T-helper 1 cell treated with Interleukin-12 subunit alpha and Interleukin-12 subunit beta and Interleukin-4 antibody, amounts not matched to agents 30 ng/mL and 1 ng/mL, for 36 hours (primary cell): ENCODE measurements at regions not wholly inside any gene's neighbourhood (a gene's known extent, or its start where the extent isn't known, plus 50 kb on each side); places are given as distances from the start of the nearest gene placed in this dataset.

Experiments
- intact Hi-C: fragments of 100-400 bp; cut with micrococcal nuclease; formaldehyde crosslinking; loops from one replicate; pipeline ENCODE4 v1.15.1; 2024

GRCh38 chr1:103854279-103854678 is 104.6 kb downstream of the AMY1C start:
- intact Hi-C loops, result no loop called here

DNA sequence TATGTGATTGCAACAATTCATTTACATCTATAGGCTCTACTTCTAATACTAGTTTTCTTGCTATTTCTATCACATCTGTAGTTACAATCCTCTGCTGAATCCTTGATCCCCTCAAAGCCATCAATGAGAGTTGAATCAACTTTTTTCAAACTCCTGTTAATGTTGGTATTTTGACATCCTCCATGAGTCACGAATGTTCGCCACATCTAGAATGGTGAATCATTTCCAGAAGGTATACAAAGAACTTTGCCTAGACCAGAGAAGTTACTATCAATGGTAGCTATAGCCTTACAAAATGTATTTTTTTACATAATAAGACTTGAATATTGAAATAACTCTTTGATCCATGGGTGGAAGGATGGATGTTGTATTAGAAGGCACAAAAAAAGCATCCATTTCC is 110.0 kb downstream of the AMY1C start:
- intact Hi-C loops, result no loop called here

DNA sequence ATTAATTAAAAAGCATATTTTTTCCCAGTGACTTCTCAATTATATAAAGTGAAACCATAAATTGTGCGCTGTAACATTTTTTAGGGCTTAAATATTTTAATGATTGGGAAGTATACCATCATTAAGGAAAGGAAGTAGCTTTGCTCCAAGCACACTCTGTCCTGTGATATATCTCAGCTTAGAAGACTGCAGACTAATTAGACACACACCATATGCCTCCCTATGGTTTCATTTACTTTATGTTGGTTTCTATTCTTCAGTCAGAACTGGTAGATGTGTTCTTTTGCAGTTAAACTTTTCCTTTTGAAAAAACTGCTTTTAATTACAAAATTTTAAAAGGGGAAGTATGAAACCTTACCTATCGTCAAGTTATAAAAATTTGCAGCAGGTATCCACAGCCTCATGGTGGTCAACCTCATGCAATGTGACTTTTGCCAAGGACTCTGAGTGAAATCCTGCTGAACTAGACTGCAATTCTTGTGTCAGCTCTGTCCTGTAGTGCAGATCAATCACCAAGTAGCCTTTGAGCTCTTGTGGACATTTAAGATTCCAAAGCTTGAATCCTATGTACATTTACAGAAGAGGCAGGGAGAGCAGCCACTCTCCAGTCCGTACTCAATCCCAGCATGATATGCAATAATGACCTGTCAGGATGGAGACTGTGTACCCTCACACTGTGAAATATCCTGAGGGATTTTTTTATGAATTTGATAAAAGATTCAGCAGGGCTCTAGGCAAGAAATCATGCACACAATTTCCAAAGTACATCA is 149.1 kb downstream of the AMY1C start:
- intact Hi-C loops, result no loop called here

- intact Hi-C loops, result no loop called here
Measured at GRCh38 chr1:103900005-103900404, 150.3 kb downstream of the AMY1C start.

DNA sequence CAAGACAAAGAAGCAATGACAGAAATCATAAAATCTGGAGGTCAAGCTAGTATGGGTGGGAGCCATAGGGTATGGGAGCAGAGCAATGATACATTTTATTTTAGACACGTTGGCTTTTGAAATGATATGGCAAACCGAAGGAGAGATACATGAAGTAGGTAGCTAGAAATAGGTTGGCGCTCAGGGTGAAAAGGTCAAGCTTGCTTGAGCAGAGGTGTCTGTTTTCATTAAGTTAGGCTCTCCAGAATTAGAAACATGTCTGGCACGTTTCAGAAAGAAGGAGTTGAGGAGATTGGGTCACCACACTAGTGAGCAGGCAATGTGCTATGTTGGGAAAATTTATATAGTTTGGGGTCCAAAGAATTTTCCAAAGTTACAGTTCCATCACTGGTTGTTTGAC is 151.4 kb downstream of the AMY1C start:
- intact Hi-C loops, result no loop called here

DNA sequence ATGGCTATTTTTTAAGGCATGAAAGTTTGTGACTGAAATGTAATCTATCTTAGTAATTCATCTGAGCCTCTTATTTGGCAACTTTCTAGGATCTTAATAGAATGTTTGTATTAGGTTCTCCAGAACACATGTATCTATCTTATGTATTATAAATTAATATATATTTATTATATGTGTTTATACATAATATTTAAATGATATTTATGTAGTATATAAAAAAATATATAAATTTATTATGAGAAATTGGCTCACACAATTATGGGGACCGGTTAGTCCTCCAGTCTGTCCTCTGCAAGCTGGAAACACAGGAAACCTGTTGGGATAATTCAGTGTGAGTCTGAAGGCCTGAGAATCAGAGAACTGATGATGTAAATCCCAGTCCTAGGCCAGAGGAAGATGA is 155.7 kb downstream of the AMY1C start:
- intact Hi-C loops, result no loop called here

DNA sequence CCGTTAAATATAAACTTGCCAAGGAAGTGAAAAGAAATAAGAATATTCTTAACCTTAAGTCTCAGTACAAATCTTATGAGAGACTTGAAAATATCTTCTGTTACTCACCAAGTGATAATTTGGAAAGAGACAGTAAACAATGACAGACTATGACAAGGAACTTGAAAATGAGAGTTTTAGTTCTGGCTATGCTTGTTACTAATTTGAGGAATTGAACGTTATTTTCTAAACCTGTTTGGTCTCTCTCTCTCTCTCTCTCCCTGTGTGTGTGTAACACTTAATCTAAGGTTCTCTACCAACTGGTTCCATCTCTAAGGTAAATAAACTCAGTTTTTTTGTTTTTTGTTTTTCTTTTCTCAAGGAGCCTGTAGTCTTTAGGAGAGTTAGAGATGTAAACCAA is 161.8 kb downstream of the AMY1C start:
- intact Hi-C loops, result no loop called here

GRCh38 chr1:103917795-103918194 is 168.1 kb downstream of the AMY1C start:
- intact Hi-C loops, result no loop called here

DNA sequence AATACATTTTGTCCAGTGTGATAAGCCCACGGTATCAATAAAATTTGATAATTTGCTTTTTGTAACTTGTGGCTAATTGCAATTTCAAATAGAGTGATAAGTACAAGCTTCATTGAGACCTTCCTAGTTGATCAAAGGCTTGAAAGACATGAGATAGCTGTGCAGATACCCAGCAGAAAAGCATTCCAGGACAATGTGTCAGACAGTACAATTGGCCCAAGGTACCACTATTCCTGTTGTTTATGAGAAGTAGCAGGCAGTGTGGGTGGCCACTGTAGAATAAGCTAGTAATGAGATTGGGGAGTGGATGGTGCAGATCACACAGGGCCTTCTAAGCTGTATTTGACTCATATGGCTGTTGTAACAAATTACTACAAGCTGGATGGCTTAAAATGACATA is 182.2 kb downstream of the AMY1C start:
- intact Hi-C loops, result no loop called here

- intact Hi-C loops, result no loop called here
Measured at GRCh38 chr1:103937763-103938357, 188.2 kb downstream of the AMY1C start.

- intact Hi-C loops, result no loop called here
Measured at GRCh38 chr1:103941086-103941485, 191.4 kb downstream of the AMY1C start.

- intact Hi-C loops, result no loop called here
Measured at GRCh38 chr1:103942029-103942428, 192.3 kb downstream of the AMY1C start.

- intact Hi-C loops, result no loop called here
Measured at GRCh38 chr1:103945774-103946173, 196.1 kb downstream of the AMY1C start.

DNA sequence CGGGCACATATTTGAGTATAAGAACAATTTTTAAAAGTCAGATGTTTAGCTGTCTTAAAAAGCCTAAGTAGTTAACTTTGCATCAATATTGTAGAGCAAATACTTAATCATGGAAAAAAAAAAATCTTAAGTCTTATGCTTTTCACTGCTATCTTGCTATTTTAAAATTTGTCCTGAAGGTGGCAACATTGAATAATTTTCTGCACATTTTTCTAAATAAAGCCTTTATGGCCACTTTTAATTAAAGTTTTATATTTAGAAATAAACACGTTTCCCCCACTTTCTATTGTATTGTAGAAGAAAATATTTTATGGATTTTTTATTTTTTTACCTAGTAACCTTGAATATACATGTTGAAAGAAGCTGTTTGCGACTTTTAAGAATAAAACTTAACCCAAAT is 198.8 kb downstream of the AMY1C start:
- intact Hi-C loops, result no loop called here

GRCh38 chr1:103949779-103950178 is 200.1 kb downstream of the AMY1C start:
- intact Hi-C loops, result no loop called here

- intact Hi-C loops, result no loop called here
Measured at GRCh38 chr1:103953386-103953785, 203.7 kb downstream of the AMY1C start.

DNA sequence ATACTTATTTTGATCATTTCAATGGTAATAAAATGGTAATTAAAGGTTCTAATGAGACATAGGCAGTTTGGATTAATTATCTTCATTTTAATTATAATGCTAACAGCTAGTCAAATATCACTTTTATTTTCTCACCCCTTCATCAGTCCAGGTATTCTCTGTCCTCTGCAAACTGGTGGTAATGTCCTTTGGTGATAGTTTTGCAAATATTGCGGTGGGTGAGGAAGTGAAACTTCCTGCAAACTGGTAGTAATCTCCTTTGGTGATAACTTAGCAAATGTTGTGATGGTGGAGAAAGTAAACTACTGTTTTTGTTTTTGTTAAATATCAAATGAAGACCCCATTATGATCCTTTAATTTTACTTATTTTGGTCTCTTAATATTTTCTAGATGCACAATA is 209.0 kb downstream of the AMY1C start:
- intact Hi-C loops, result no loop called here

DNA sequence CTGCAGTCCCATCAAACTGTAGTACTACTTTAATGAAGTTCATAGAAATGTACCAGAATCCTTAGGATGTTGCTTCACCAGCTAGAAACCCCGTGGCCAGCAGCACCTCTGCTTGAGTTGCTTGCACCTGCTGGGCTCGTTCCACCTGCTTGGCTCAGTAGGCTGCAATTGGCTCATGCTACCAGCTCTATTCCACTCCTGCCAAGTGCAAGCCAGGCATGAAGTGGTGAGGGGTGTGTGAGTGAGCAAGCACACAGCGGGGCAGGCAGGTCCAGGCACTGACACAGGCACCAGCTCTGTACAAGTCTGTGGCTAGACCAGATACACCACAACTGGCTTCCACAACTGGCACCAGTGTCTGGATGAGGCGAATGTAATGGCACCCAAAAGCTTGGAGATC is 209.9 kb downstream of the AMY1C start:
- intact Hi-C loops, result no loop called here

DNA sequence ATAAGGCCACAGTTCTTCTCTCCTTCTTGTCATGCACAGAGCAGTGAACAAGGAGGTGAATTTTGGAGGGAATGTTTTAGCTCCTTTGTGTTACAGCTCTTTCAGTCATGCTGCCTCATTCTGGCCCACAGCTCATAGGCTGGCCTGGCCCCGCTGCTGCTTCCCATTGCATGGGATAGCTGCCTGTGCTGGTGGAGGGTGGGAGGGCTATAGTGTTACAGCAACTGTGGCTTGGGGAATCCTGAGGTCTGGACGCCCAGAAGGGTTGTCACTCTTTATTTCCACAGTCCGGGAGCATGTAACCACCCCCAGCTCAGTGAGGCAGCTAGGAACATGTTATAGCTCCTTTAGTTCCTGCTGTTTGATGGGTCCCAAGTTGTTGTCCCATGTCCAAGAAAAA is 210.3 kb downstream of the AMY1C start:
- intact Hi-C loops, result no loop called here

- intact Hi-C loops, result no loop called here
Measured at GRCh38 chr1:103960710-103961109, 211.0 kb downstream of the AMY1C start.

GRCh38 chr1:103986792-103987191 is 237.1 kb downstream of the AMY1C start:
- intact Hi-C loops, result no loop called here

- intact Hi-C loops, result no loop called here
Measured at GRCh38 chr1:103997631-103998030, 247.9 kb downstream of the AMY1C start.

- intact Hi-C loops, result no loop called here
Measured at GRCh38 chr1:104018922-104019674, 269.4 kb downstream of the AMY1C start.
